ENCODE measurements at regions not wholly inside any gene's neighbourhood (a gene's known extent, or its start where the extent isn't known, plus 50 kb on each side); places are given as distances from the start of the nearest gene placed in this dataset.

- DNase-seq: no peak
Measured at GRCh38 chr1:55352080-55352810, 137.1 kb upstream of the USP24 start.

DNA sequence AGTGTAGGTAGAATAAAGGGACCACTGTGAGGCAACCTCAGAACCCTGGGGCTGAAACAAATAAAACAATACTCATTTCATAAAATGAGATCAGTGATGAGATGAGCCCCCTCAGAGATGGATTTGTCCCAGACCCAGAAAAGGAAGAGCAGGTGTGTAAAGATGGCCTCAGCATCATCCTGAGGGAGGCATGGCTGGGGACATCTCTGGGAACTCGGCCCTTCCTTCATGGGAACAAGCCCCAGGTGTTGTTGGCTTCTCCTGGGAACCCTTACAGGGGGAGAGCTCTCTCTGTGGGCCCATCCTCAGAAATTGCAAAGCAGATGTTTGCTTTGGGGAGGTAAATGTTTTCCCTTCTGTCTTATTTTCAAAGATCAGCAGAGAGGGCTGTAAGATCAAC lies 133.2 kb upstream of the USP24 start:
- no peak for DNase-seq

GRCh38 chr1:55347866-55348265 lies 132.7 kb upstream of the USP24 start:
- no peak for DNase-seq

GRCh38 chr1:55347041-55347440 lies 131.9 kb upstream of the USP24 start:
- no peak for DNase-seq

DNA sequence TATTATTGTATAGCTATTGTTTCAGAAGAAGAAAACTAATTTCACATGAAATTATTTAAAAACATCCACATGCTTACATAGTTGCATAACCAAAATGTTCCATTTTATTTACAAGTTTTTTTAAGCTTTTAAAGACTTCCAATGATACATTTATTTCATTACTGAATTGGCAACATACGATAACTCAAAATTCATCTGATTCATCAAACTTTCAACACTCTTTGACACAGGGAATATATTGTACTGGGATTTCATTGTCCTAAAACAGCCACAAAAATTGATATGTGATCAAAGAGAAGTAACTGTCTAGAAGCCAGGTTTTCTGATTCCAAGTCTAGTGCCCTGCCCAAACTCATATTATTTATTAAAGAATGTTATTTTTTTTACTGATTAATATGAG lies 131.4 kb upstream of the USP24 start:
- DNase-seq: no peak

DNA sequence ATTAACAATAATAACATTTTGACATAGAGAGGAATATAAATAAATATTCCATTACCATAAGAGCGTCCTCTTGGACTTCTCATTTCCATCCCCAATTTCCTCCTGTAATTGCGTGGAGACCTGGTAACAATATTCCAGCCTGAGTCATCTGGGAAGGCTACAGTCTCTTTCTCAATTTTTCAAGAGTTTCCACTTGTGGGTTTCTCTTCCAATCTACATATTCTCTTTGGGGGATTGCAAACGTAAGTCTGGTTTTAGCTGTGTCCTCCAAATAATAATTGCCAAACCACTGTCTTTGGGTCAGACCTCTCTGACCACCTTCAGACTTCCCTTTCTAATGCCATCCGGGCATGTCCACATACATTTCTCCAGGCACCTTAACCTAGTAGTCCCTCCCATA lies 124.5 kb upstream of the USP24 start:
- no peak for DNase-seq

DNA sequence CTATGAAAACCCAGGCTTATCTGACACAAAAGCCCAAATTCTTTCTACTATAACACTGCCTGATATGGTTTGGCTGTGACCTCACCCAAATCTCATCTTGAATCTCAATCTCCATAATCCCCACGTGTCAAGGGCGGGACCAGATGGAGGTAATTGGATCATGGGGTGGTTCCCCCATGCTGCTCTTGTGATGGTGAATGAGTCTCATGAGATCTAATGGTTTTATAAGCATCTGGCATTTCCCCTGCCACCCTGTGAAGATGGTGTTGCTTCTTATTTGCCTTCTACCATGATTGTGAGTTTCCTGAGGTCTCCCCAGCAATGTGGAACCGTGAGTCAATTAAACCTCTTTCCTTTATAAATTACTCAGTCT lies 123.3 kb upstream of the USP24 start:
- no peak for DNase-seq

DNA sequence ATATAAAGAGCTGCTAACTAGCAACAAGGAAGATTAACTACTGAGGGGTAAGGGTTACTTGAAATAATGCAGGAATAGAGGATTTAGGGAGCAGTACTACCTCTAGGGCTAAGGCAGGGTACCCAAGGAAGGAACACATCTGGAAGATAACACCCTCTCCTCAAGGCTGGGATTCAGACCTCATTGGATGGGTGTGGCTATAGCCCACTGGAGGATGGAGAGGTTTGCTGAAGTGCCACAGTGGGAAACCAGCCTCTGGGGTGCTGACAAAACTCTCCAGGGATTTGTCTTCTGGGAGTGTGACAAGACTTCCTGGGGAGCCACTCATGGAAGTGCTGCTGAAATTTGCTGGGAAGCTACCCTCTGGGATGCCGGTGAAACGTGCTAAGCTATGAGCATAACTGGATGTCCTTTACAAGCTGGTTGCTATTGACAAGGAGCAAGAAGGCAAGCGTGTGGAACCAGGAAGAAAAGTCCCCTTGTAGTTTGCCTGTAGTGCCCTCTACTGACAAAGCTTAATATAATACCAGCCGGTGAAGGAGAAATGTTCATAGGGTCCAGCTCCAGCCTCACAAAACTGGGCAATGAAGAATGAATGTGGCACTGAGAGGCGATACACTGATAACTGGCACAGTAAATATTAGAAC lies 122.8 kb upstream of the USP24 start:
- DNase-seq: no peak

- no peak for DNase-seq
Measured at GRCh38 chr1:55334797-55335196, 119.6 kb upstream of the USP24 start.

- no peak for DNase-seq
Measured at GRCh38 chr1:55334160-55334559, 119.0 kb upstream of the USP24 start.

GRCh38 chr1:55333461-55333860 lies 118.3 kb upstream of the USP24 start:
- DNase-seq: no peak

- no peak for DNase-seq
Measured at GRCh38 chr1:55331351-55331750, 116.2 kb upstream of the USP24 start.

GRCh38 chr1:55329808-55330432 lies 114.8 kb upstream of the USP24 start:
- no peak for DNase-seq

- DNase-seq: no peak
Measured at GRCh38 chr1:55329091-55329490, 113.9 kb upstream of the USP24 start.

DNA sequence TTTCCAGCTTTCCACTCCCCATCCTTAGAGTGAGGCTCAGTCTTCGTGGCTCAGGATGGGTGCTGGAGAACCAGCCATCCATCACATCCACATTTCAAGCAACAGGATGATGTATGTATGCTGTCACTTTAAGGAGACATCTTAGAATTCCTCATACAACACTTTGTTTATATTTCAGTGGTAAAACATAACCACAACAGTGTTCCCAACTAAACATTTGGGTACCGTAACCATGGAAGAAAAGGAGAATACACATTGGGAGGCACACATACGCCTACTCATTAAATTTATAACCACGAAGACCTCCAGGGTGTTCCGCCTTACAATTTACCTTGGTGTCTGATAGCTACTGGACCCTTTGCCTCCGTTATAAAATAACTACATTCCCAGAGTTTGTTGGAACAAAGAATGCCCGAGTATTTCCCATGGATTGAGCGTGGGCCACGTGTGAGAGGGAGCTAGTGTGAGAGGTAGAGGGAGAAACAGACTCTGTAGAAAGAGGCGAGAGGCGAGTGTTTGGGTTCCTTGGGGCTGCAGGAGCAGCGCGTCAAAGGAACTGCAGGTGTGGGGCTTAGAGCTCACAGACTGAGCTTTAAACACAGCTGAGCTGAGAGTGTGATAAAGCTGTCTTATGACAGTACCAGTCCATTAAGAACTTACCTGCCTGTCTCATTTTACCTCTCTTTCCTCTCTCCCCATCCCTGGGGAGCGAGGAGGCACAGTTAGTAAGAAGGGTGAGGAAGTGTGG lies 111.5 kb upstream of the USP24 start:
- DNase-seq: no peak

- no peak for DNase-seq
Measured at GRCh38 chr1:55323760-55324159, 108.6 kb upstream of the USP24 start.

DNA sequence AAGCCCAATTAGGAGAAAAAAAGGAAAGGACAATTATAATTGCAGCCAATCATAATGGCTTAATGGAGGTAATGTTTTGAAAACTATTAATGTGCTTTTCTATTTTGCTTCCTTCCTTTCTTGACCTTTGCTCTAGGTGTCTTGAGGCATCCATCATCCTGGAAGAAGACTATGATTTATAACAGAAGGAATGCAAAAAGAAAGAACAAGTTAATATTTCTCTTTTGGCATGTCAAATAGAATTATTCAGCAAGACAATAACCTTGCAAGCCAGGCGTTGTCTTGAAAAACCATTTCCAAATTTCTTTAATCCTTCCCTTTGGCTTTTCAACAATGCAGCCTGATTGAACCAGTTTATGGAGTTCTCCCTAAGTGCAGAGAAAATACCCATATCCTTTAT lies 107.7 kb upstream of the USP24 start:
- DNase-seq: no peak

- no peak for DNase-seq
Measured at GRCh38 chr1:55321942-55322341, 106.8 kb upstream of the USP24 start.

GRCh38 chr1:55320891-55321290 lies 105.7 kb upstream of the USP24 start:
- DNase-seq: no peak

DNA sequence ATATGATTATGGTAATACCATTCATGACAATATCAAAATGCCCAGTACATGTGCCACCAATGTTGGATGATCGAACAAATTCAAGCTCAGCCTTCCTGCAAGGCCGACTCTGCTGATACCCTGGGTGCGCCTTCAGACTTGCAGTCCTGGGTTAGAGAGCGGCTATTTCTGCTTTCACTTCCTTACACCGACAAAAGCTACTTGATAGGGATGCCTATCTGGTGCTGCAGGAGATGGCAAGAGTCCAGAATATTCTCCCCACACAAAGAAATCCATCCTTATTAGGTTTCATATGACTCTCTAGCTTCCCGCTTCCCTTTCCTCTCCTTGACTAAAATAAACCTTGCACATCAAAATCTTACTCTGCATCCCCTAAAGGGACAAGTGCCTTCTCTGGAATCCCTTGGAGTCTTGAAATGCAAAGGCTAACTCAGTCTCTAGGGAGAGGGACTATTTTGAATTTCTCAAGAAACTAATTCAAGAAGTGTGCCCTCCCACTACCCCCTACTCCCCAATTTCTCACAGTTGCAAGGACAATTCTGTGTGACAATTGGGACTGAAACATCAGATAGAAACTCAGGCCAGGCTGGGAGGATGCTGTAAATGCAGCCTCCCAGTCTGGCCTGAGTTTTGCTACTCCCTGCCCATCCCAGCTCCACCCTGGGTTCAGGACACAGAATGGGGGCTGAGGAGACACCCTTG lies 103.1 kb upstream of the USP24 start:
- DNase-seq: no peak

DNA sequence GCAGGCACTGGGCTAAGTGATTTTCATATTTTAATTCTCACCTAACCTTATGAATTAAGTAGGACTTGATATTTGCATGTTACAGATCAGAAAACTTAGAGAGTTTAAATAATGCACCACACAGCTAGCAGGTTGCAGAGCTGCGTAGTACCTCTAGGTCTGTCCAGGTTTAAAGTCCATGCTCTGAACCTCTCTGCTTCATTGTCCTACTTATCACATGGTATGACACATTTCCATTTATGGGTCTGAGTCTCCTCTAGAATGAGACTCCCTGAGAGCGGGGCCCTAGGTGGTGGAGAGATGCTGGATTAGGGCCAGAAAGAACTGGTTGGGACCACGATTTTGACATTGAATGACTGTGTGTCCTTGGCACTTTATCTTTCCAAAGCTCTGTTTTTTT lies 102.5 kb upstream of the USP24 start:
- DNase-seq: no peak

GRCh38 chr1:55316947-55317662 lies 101.9 kb upstream of the USP24 start:
- no peak for DNase-seq

All from right kidney (tissue), 1 donor.